ENCODE measurements at regions not wholly inside any gene's neighbourhood (a gene's known extent, or its start where the extent isn't known, plus 50 kb on each side); places are given as distances from the start of the nearest gene placed in this dataset.

- TF ChIP-seq, protein P1, sequence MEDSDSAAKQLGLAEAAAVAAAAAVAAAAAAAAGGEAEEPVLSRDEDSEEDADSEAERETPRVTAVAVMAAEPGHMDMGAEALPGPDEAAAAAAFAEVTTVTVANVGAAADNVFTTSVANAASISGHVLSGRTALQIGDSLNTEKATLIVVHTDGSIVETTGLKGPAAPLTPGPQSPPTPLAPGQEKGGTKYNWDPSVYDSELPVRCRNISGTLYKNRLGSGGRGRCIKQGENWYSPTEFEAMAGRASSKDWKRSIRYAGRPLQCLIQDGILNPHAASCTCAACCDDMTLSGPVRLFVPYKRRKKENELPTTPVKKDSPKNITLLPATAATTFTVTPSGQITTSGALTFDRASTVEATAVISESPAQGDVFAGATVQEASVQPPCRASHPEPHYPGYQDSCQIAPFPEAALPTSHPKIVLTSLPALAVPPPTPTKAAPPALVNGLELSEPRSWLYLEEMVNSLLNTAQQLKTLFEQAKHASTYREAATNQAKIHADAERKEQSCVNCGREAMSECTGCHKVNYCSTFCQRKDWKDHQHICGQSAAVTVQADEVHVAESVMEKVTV (CRISPR knock-in tag; IDR thresholded peaks at IDR 0.05) = no peak
Measured at GRCh38 chr4:24104158-24104565, 214.3 kb upstream of the PPARGC1A start (continued).

DNA sequence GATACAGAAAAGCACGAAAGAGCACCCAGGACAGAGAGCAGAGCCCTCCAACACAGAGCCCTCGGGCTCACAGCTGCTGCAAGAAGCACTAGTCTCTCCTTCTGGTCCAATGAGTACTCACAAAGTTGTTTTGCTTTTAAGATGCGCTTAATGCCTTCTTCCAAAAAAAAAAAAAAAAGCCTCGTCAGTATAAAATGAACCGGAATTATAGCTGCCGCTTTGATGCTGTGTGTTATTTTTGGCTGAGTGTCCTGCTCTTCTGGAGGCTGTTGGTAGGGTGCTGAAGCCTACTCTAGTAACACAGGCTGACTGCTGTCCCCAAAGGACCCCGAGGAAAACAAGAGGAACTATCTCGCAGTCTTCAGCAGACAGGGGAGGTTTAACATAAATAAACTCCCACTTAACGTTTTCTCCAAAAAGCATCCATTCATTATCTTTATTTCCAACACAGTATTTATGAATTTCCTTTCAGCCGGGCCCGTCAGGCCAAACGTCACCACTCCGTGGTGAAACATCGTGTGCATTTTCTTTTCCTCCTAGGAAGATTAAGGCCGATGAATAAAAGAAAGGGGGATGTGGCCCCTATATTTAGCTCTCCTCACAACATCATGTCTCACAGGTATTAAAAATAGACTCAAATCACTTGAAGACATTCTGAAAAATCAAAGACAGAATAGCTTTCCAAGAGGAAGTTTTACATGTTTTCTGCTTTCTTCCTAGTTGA is 213.7 kb upstream of the PPARGC1A start:
- H3K4me3 ChIP-seq = no peak overlapping the region
- no peaks in the 10 kb centered on the region for H3K9me3 ChIP-seq (replicated peaks; ENCODE audit: control insufficient read depth, insufficient read depth, low read depth, low read length)
- CTCF ChIA-PET (ENCODE audit: low intra/inter-chr PET ratio) = interaction anchor here (0.7 kb wide), 1 partner anchor 92 kb away, joined by 6 read pairs; no protein-coding TSS in a partner anchor
- no peak overlapping the region for H3K27ac ChIP-seq (ENCODE audit: extremely low read depth, low read depth, low read length)
- H2AFZ ChIP-seq (ENCODE audit: low read depth, low read length) = no peak overlapping the region
- H3K4me2 ChIP-seq (ENCODE audit: insufficient read depth, low read length) = no peak overlapping the region
- intact Hi-C loops (cut with micrococcal nuclease) = no loop called here
- in situ Hi-C loops (cut with MboI) = no loop called here
- H3K36me3 ChIP-seq (ENCODE audit: control insufficient read depth, insufficient read depth, low read length) = no peaks in the 10 kb centered on the region
- DNase-seq (ENCODE audit: extremely low read depth in 1 of 4, low spot score in 3 of 4) = no peak
- H3K9ac ChIP-seq (ENCODE audit: insufficient read depth in 1 of 2, low read depth in 2 of 2, low read length in 2 of 2) = no peak overlapping the region
- no peak for FAIRE-seq
- no peaks in the 10 kb centered on the region for H3K4me1 ChIP-seq (replicated peaks in 1 of 2; ENCODE audit: control insufficient read depth in 2 of 2, insufficient read depth in 2 of 2, low read length in 2 of 2)
- POLR2A ChIA-PET = interaction anchor here (0.8 kb wide), 1 partner anchor 24 kb away, joined by 3 read pairs; no protein-coding TSS in a partner anchor
- H4K20me1 ChIP-seq (replicated peaks; ENCODE audit: control insufficient read depth, insufficient read depth, low read length) = no peaks in the 10 kb centered on the region
- ATAC-seq = no peak
- no peaks in the 10 kb centered on the region for H3K79me2 ChIP-seq (ENCODE audit: control insufficient read depth, insufficient read depth, low read length)
- 1% methylated on average over 13 of the region's 15 CpGs for WGBS (ENCODE audit: insufficient coverage, low coverage, missing lambda C conversion rate)
- BruUV-seq (replicated peaks) = no TSS peak
- H3K27me3 ChIP-seq (ENCODE audit: control insufficient read depth in 2 of 2, insufficient read depth in 2 of 2, low read length in 2 of 2) = no peaks in the 10 kb centered on the region
- no peaks in the 10 kb centered on the region for H3K9me1 ChIP-seq (ENCODE audit: control insufficient read depth, insufficient read depth, low read length)
- TF ChIP-seq, protein P2, sequence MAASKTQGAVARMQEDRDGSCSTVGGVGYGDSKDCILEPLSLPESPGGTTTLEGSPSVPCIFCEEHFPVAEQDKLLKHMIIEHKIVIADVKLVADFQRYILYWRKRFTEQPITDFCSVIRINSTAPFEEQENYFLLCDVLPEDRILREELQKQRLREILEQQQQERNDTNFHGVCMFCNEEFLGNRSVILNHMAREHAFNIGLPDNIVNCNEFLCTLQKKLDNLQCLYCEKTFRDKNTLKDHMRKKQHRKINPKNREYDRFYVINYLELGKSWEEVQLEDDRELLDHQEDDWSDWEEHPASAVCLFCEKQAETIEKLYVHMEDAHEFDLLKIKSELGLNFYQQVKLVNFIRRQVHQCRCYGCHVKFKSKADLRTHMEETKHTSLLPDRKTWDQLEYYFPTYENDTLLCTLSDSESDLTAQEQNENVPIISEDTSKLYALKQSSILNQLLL (CRISPR knock-in tag; IDR thresholded peaks at IDR 0.05; ENCODE audit: borderline replicate concordance) = no peak
- TF ChIP-seq, protein P3, sequence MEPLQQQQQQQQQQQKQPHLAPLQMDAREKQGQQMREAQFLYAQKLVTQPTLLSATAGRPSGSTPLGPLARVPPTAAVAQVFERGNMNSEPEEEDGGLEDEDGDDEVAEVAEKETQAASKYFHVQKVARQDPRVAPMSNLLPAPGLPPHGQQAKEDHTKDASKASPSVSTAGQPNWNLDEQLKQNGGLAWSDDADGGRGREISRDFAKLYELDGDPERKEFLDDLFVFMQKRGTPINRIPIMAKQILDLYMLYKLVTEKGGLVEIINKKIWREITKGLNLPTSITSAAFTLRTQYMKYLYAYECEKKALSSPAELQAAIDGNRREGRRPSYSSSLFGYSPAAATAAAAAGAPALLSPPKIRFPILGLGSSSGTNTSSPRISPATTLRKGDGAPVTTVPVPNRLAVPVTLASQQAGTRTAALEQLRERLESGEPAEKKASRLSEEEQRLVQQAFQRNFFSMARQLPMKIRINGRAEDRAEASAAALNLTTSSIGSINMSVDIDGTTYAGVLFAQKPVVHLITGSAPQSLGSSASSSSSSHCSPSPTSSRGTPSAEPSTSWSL (CRISPR knock-in tag; IDR thresholded peaks at IDR 0.05; ENCODE audit: borderline replicate concordance) = no peak
- TF ChIP-seq RUNX1 (IDR thresholded peaks at IDR 0.05; ENCODE audit: low read depth) (no peak), ELF1 (tag; IDR thresholded peaks at IDR 0.05) (no peak), NFIX (CRISPR knock-in tag; IDR thresholded peaks at IDR 0.05; ENCODE audit: low read depth) (no peak), ATF2 (CRISPR knock-in tag; IDR thresholded peaks at IDR 0.05) (no peak), ESRRB (CRISPR knock-in tag; IDR thresholded peaks at IDR 0.05; ENCODE audit: borderline replicate concordance) (no peak), FOXA1 (IDR thresholded peaks at IDR 0.05; ENCODE audit: borderline replicate concordance) (no peak), ETS1 (conservative IDR thresholded peaks at IDR 0.05; ENCODE audit: control insufficient read depth, low read depth, low read length) (no peak)
